Neuron (in vitro differentiated cells): ENCODE measurements at regions not wholly inside any gene's neighbourhood (a gene's known extent, or its start where the extent isn't known, plus 50 kb on each side); places are given as distances from the start of the nearest gene placed in this dataset.

Source experiments
- H2AFZ ChIP-seq: one replicate; pipeline ENCODE4 v1.6.1; 2013; ENCODE audit warnings: low read depth, mild to moderate bottlenecking, inconsistent platforms, low read length, moderate library complexity
- H3K27me3 ChIP-seq: one replicate; pipeline ENCODE4 v1.6.1; 2013; ENCODE audit warnings: low read length; ENCODE audit not compliant: insufficient read depth
- H3K36me3 ChIP-seq: one replicate; pipeline ENCODE4 v1.6.1; 2013; ENCODE audit warnings: low read length; ENCODE audit not compliant: insufficient read depth
- H3K4me1 ChIP-seq: one replicate; pipeline ENCODE4 v1.6.1; 2013; ENCODE audit warnings: low read length; ENCODE audit not compliant: insufficient read depth
- H3K4me3 ChIP-seq: 2 replicates; pipeline ENCODE4 v1.5.1; 2013; ENCODE audit warnings: mild to moderate bottlenecking, low read length, moderate library complexity
- H3K9me3 ChIP-seq: one replicate; pipeline ENCODE4 v1.6.1; 2013; ENCODE audit warnings: low read length

DNA sequence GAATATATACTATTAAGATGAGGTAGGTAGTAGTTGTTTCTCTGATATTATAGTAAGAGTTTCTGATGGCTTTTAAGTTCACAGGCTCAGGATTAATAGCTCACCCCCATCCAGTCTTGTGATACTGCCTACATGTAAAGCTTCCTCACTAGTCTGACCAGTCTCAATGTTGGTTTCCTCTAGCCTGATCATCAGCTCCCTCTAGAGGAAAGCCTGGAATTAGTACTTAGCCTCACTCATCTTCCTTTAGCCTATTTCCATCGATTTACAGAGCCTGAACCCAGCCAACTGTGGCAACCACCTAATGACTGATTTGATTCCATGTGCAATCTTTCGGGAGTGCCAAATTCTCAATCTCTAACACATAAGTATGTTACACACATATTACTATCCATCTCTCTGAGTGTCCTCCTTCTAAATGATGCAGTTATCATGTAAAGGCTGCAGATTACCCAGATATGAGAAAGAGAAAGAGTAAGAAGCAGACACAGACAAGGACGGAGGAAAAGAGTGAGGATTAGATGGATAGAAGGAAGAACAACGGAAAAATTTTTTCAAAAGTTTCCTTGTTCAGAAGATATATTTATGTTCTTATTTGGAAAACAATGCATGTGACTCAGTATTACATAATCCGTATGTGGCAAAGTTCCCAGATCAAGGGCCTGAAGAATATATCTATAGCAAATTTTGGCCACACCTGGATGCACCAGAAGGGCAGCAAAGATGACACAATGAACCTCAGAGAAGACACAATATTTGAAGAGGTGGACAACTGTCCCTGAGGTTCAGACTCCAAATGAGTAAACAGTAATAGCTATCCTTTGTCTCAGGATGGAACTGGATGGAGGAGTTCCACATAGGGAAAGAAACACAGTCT lies 333.7 kb downstream of the ELAVL2 start:
- no peak overlapping the region for H3K4me3 ChIP-seq
- H2AFZ ChIP-seq = no peak overlapping the region
- no peaks in the 10 kb centered on the region for H3K9me3 ChIP-seq
- H3K36me3 ChIP-seq = no peaks in the 10 kb centered on the region
- H3K4me1 ChIP-seq = peaks cover 12% of the 10 kb centered on the region
- peaks cover 2% of the 10 kb centered on the region for H3K27me3 ChIP-seq

DNA sequence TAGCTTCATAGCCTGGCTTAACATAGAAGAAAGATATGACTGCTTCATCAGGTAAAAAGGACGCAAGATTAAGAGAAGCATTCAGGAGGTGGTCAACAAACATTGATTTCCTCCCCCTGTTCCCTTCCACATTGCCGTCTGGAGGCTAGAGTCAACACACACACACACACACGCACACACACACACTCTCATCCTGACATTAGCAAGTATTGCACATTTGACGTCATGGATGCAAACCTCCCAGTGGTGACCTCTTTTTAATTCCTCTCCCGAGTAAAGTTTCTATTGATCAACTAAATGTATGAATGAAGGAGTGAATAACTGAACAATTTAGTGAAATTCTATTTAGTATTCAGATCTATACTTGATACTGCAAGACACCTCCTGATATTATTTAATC lies 332.8 kb downstream of the ELAVL2 start:
- Histone ChIP-seq H3K4me1 (peaks cover 12% of the 10 kb centered on the region), H3K36me3 (no peaks in the 10 kb centered on the region), H3K4me3 (no peak overlapping the region), H3K27me3 (peaks cover 2% of the 10 kb centered on the region), H3K9me3 (no peaks in the 10 kb centered on the region), H2AFZ (no peak overlapping the region)

DNA sequence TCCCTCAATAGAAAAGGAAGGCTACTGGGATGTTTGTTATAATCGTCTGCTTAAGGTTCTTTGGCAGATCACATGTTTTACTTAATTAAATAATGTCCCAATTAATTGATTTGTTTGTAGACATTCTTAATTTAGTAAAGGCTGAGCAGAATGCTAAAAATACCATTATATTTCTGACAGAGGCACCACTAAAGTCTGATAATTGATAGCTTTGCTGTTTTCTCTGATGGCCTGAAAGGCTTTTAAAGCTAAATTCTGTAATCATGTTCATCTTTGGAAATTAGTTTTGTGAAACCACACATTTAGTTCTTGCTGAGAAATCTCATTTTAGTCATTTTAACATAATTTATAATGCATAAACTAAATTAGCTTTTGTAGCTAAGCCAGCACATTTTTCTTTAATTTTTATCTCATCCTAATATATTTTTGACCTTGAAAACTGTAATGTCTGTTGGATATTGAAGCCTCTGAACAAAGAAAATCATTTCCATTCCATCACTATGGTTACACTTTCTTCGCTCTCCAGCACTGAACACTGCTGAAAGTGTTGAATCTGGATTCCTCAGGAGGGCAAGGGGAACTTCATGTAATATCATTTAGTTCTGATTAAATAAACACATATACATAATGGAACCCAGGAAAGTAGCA lies 329.4 kb downstream of the ELAVL2 start:
- H3K27me3 ChIP-seq = peaks cover 2% of the 10 kb centered on the region

DNA sequence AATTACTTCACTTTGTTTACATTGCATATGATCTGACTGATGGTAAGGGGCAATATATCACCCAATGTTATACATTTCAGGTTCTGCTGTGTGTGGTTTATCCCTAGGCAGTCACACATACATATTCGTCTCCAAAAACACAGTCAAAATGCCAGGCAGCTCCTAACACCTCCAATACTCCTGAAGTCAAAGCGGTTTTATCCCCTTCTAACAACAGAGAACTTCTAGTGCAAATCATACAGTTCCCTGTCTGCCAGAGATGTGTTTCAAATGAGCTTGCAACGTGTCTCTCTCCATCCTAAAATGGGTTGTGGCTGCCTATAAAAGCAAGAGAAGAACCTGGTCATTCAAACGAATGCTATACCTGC lies 328.9 kb downstream of the ELAVL2 start:
- H3K4me3 ChIP-seq = no peak overlapping the region
- H3K4me1 ChIP-seq = peaks cover 12% of the 10 kb centered on the region
- H3K27me3 ChIP-seq = peaks cover 2% of the 10 kb centered on the region
- H3K9me3 ChIP-seq = no peaks in the 10 kb centered on the region
- H2AFZ ChIP-seq = no peak overlapping the region
- no peaks in the 10 kb centered on the region for H3K36me3 ChIP-seq

More for the DNA sequence above, 329.4 kb downstream of the ELAVL2 start:
- no peak overlapping the region for H3K4me3 ChIP-seq
- no peaks in the 10 kb centered on the region for H3K36me3 ChIP-seq
- no peak overlapping the region for H2AFZ ChIP-seq
- H3K9me3 ChIP-seq = no peaks in the 10 kb centered on the region
- peaks cover 12% of the 10 kb centered on the region for H3K4me1 ChIP-seq

DNA sequence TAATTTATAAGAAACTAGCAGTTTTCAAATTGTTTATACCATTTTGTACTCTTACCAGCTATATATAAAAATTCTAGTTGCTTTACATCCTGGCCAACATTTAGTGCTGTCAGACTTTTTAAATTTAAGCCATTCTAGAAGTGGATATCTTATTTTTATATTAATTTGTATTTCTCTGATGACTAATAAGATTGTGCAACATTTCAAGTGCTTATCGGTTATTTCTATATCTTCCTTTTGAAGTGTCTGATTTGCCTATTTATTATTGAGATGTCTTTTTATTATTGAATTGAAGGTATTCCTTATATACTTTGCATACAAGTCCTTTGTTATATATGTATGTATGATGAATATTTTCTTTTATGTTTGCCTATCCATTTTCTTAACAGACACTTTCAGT lies 324.0 kb downstream of the ELAVL2 start:
- Histone ChIP-seq H3K4me1 (peaks cover 4% of the 10 kb centered on the region), H3K27me3 (no peaks in the 10 kb centered on the region), H3K36me3 (no peaks in the 10 kb centered on the region), H3K9me3 (no peaks in the 10 kb centered on the region), H2AFZ (no peak overlapping the region), H3K4me3 (no peak overlapping the region)

DNA sequence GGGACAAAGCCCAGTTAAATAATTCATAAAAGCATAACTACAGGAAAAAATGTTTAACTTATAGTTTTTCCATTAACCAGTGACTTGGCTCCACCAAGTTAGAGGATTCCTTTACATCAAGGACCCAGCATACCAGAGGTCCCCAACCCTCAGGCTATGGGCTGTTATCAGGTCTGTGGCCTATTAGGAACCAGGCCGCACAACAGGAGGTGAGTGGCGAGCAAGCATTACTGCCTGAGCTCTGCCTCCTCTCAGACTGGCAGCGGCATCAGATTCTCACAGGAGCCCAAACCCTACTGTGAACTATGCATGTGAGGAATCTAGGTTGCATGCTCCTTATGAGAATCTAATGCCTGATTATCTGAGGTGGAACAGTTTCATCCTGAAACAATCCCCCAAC lies 303.1 kb downstream of the ELAVL2 start:
- Histone ChIP-seq H3K27me3 (no peaks in the 10 kb centered on the region), H3K36me3 (no peaks in the 10 kb centered on the region), H2AFZ (no peak overlapping the region), H3K9me3 (no peaks in the 10 kb centered on the region), H3K4me3 (no peak overlapping the region), H3K4me1 (no peaks in the 10 kb centered on the region)

DNA sequence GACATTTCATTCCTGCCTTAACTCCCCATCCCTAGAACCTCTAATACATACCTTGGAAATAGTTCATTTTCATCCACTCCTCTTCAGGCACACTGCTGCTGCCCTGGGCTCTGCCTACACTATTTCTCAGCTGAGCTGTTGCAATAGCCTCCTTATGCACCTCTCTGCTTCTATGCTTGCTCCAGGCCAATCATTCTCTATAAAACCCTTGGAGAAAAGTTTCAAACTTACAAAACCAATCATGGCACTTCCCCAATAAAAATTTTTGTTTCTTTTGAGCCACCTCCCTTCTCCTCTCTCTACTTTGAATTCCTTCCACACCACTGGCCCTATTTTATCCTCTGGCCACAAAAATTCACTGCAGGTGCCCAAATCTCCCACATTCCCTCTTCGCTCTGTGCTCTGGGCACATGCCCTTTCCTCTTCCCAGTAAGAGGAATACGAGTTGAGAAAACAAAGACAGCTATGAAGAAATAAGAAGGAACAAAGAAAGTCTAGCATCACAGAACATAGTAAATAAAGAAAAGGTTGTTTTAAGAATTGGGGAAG lies 301.4 kb downstream of the ELAVL2 start:
- Histone ChIP-seq H3K4me3 (no peak overlapping the region), H3K9me3 (no peaks in the 10 kb centered on the region), H3K27me3 (no peaks in the 10 kb centered on the region), H3K36me3 (no peaks in the 10 kb centered on the region), H3K4me1 (no peaks in the 10 kb centered on the region), H2AFZ (no peak overlapping the region)

DNA sequence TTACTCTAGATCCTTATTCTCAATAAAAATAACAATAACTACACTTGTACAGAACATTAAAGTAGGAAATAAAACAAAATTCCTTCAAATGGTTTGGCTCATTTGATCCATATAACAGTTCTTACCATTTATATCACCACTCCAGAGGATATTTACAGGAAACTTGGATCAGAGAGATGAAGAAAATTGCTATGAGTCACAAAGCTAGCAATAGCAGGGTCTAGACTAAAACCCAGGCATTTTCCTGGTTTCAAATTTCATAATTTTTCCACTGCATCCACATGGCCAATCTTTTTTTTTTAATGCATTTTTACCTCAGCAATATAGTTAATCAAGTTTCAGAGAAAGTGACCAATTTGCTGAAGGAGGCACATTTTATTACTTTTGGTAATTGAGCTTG lies 299.2 kb downstream of the ELAVL2 start:
- Histone ChIP-seq H3K4me3 (no peak overlapping the region), H2AFZ (no peak overlapping the region), H3K27me3 (no peaks in the 10 kb centered on the region), H3K9me3 (no peaks in the 10 kb centered on the region), H3K4me1 (no peaks in the 10 kb centered on the region), H3K36me3 (no peaks in the 10 kb centered on the region)

DNA sequence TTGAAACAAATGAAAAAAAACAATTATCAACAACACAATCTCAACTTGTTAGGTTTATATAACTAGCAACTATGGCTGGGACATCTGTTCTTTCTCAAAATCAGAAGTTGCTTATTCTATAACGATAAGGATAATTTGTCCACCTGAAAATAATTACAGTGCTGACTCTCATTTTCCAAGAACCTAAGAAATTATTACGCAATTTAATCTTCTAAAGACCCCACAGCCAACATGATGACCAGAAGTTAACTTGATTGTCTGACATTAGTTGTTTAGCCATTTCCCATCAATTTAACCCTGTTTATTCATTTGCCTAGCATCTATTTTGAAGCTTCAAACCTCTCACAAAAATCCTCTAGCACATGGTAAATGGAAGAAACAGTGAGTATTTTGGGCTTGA lies 293.8 kb downstream of the ELAVL2 start:
- peaks cover 28% of the 10 kb centered on the region for H3K4me1 ChIP-seq
- no peaks in the 10 kb centered on the region for H3K9me3 ChIP-seq
- H2AFZ ChIP-seq = no peak overlapping the region
- H3K4me3 ChIP-seq = no peak overlapping the region
- no peaks in the 10 kb centered on the region for H3K36me3 ChIP-seq
- no peaks in the 10 kb centered on the region for H3K27me3 ChIP-seq

DNA sequence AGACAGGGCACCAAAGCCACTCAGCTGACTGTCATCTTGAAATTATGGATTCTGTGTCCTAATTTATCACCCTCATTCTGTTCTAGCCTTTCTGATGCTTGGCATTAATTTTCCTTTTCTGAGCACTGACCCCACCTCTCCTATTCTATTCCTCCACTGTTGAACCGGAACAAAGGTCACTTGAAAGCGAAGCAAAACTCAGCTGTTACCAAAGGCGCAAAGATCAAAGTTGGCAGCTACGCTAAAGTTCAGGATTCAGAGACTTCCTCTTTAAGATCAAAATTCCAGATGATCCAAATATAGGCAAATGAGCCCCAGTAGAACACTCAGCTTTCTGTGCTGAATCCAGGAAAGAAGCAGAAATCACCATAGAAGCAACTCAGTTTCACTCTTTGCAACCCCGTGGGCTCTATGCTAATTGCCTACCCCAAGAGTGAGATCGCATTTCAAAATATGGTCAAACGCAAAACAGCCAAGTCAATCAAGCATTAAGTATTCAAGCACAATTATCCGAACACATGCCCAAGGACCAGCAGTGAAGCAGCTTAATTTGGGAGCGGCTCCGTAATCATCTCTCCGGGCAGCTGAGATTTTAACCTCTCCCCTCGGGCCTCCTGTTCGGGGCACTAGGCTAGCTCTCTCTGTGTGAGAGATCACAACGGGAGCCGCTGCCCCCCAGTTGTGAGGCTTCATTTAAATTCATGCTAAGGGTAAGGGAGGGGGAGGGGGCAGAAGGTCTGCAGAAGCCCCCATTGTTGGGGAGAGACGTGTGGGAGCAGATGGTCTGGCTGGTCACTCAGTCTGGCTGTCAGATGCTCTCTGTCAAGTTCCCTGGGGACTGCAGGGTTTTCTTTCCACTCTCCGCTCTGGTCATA lies 288.6 kb downstream of the ELAVL2 start:
- H3K27me3 ChIP-seq = no peaks in the 10 kb centered on the region
- H3K9me3 ChIP-seq = no peaks in the 10 kb centered on the region
- H3K4me3 ChIP-seq = peak overlapping the region; percentile 32

DNA sequence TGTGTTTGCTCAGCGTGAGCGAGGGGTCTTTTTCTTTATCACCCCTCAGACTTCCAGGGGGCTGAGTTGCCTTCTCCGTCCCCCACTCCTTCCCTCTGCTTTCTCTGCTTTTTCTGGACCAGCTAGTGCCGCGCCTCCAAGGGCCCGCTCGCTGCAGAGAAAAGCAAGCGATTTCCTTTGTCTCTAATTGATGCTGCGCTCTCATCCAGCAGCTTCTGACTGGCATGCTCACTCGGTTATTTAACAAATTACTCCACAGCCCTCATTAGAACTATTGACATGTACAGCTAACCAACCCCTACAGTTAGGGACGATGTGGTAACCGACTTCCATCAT lies 288.0 kb downstream of the ELAVL2 start:
- Histone ChIP-seq H3K27me3 (no peaks in the 10 kb centered on the region), H3K4me3 (peak overlapping the region; percentile 32), H3K4me1 (peaks cover 52% of the 10 kb centered on the region), H3K36me3 (no peaks in the 10 kb centered on the region), H3K9me3 (no peaks in the 10 kb centered on the region), H2AFZ (peak overlapping the region; percentile 14)

More for the DNA sequence above, 288.6 kb downstream of the ELAVL2 start:
- Histone ChIP-seq H3K36me3 (no peaks in the 10 kb centered on the region), H2AFZ (peak overlapping the region; percentile 14), H3K4me1 (peaks cover 49% of the 10 kb centered on the region)

DNA sequence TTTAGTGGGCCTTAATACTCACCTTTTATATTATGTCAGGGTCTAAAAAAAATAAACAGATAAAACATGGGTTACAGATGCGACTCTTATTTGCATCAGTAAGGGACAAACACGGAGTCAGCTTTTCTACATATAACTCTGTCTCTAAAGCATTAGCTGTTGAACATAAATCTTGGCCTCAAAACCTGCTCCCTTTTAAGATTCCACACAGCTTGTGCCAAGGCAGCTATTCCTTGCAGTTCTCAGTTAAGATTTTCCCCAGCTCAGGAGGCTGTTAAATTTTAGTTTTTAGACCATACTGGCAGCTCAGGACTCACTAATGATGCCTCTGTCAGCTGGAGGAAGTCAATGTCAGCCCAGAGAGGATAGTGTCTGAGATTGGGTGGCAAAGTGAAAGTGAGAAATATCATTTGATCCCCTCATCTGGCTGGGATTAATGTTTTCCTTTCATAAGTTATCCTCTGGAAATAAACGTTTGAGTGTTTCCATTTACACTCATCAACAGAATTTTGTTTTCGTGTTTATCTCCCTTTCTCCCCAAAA lies 287.5 kb downstream of the ELAVL2 start:
- Histone ChIP-seq H3K4me3 (peak overlapping the region; percentile 32), H3K4me1 (peaks cover 57% of the 10 kb centered on the region), H2AFZ (peak overlapping the region; percentile 14), H3K27me3 (no peaks in the 10 kb centered on the region), H3K36me3 (no peaks in the 10 kb centered on the region), H3K9me3 (no peaks in the 10 kb centered on the region)
